ENCODE measurements at regions not wholly inside any gene's neighbourhood (a gene's known extent, or its start where the extent isn't known, plus 50 kb on each side); places are given as distances from the start of the nearest gene placed in this dataset.

- no peak for TF ChIP-seq LEF1 (IDR thresholded peaks at IDR 0.05; ENCODE audit: borderline replicate concordance)
- TF ChIP-seq PKNOX1 (IDR thresholded peaks at IDR 0.05) = no peak
- TF ChIP-seq SUZ12 (IDR thresholded peaks at IDR 0.05) = no peak
- no peak for TF ChIP-seq SP1 (IDR thresholded peaks at IDR 0.05)
- TF ChIP-seq FOXK2 (IDR thresholded peaks at IDR 0.05) = no peak
- no peak for TF ChIP-seq HDGF (IDR thresholded peaks at IDR 0.05; ENCODE audit: borderline replicate concordance)
- no peak for TF ChIP-seq FOXA1 (IDR thresholded peaks at IDR 0.05)
- DNase-seq (ENCODE audit: extremely low spot score) = no peak
- ChIA-PET POLR2A (no interaction called here), CTCF (interaction anchor here (0.6 kb wide), 1 partner anchor 69 kb away, joined by 4 read pairs; no protein-coding TSS in a partner anchor)
Measured at GRCh38 chr5:103895738-103896137, 333.1 kb upstream of the NUDT12 start.

- ChIA-PET CTCF (no interaction called here), POLR2A (no interaction called here)
- no peak for DNase-seq (ENCODE audit: extremely low spot score)
- no peak for TF ChIP-seq CTBP1 (IDR thresholded peaks at IDR 0.05; ENCODE audit: borderline replicate concordance)
- no peak for TF ChIP-seq BHLHE40 (IDR thresholded peaks at IDR 0.05; ENCODE audit: borderline replicate concordance)
- TF ChIP-seq FOXA1 (IDR thresholded peaks at IDR 0.05) = no peak
- TF ChIP-seq HDGF (IDR thresholded peaks at IDR 0.05; ENCODE audit: borderline replicate concordance) = no peak
- TF ChIP-seq ZNF384 (IDR thresholded peaks at IDR 0.05) = no peak
- no peak for TF ChIP-seq FOXK2 (IDR thresholded peaks at IDR 0.05)
Measured at GRCh38 chr5:103894882-103895281, 332.3 kb upstream of the NUDT12 start.

DNA sequence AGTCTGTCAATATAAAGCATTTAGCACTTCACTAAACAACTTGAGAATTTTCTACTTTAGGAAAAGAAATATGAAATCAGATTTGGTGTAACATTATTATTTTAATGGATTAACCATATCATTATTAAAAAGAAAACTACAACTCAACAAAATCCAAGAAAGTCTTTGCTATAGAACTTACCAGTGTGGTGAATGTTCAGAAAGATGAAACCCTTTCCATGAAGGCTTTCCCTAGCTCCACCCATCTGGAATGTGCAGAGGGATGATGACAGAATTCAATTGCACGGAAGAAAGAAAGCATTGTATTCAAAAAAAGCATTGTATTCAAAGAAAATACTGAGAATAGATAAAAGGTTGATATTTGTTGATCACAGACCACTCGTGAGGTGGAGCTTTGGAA lies 328.6 kb upstream of the NUDT12 start:
- TF ChIP-seq HDGF (IDR thresholded peaks at IDR 0.05; ENCODE audit: borderline replicate concordance) = no peak
- no peak for TF ChIP-seq PKNOX1 (IDR thresholded peaks at IDR 0.05)
- TF ChIP-seq CTBP1 (IDR thresholded peaks at IDR 0.05; ENCODE audit: borderline replicate concordance) = no peak
- TF ChIP-seq ARNT (IDR thresholded peaks at IDR 0.05) = no peak
- TF ChIP-seq L3MBTL2 (conservative IDR thresholded peaks at IDR 0.05) = no peak
- TF ChIP-seq LEF1 (IDR thresholded peaks at IDR 0.05; ENCODE audit: borderline replicate concordance) = no peak
- TF ChIP-seq TARDBP (IDR thresholded peaks at IDR 0.05) = no peak
- TF ChIP-seq SP1 (IDR thresholded peaks at IDR 0.05) = no peak
- TF ChIP-seq ZNF384 (IDR thresholded peaks at IDR 0.05) = no peak
- TF ChIP-seq FOXM1 (IDR thresholded peaks at IDR 0.05; ENCODE audit: borderline replicate concordance) = no peak
- TF ChIP-seq FOXK2 (IDR thresholded peaks at IDR 0.05) = no peak
- no peak for TF ChIP-seq FOXA1 (IDR thresholded peaks at IDR 0.05)
- POLR2A ChIA-PET = no interaction called here
- CTCF ChIA-PET = interaction anchor here (0.6 to 0.7 kb wide), 2 partner anchors 28 to 52 kb away, joined by 4 to 5 read pairs; no protein-coding TSS in a partner anchor
- DNase-seq (ENCODE audit: extremely low spot score) = no peak

GRCh38 chr5:103890313-103890712 lies 327.7 kb upstream of the NUDT12 start:
- no peak for DNase-seq (ENCODE audit: extremely low spot score)
- TF ChIP-seq ELF4 (IDR thresholded peaks at IDR 0.05) (no peak), TARDBP (IDR thresholded peaks at IDR 0.05) (no peak), FOXM1 (IDR thresholded peaks at IDR 0.05; ENCODE audit: borderline replicate concordance) (no peak), HDGF (IDR thresholded peaks at IDR 0.05; ENCODE audit: borderline replicate concordance) (no peak), PKNOX1 (IDR thresholded peaks at IDR 0.05) (no peak), ARNT (IDR thresholded peaks at IDR 0.05) (no peak), L3MBTL2 (conservative IDR thresholded peaks at IDR 0.05) (no peak)
- ChIA-PET POLR2A (no interaction called here), CTCF (no interaction called here)

DNA sequence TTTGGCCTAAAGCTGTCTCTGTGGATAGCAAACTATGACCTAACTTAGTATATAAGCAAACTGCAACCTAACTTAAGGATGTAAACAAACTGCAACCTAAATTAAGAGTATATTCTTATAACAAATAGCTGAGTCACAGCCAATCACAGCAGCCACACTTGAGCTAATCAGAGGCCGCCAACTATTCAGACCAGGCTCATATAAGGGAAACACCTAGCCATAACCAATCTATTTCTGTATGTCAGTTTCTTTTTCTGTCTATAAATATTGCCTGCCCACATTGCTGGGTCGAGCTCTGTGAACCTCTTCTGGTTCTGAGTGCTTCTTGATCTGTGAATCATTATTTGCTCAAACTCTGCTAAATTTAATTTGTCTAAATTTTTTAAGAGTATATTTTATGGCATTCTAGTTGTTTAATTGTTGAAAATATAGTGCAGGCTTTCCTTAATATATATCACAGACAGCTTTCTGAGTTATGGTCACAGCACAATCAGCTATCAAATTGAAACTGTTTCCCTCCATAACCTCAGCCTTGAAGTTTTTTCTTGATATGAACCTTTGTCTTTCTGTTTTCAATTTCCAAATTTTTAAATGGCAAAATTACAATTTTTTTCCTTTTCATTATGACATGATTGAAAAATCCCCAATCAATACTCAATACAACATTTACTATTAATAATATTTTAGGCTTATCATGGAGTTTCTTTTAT lies 327.1 kb upstream of the NUDT12 start:
- POLR2A ChIA-PET = no interaction called here
- no peak for DNase-seq (ENCODE audit: extremely low spot score)
- CTCF ChIA-PET = interaction anchor here (0.7 kb wide), 1 partner anchor 257 kb away, joined by 7 read pairs; no protein-coding TSS in a partner anchor
- TF ChIP-seq PKNOX1 (IDR thresholded peaks at IDR 0.05) (no peak), LEF1 (IDR thresholded peaks at IDR 0.05; ENCODE audit: borderline replicate concordance) (no peak), ZNF384 (IDR thresholded peaks at IDR 0.05) (no peak), SP1 (IDR thresholded peaks at IDR 0.05) (no peak), FOXA1 (IDR thresholded peaks at IDR 0.05) (no peak)

DNA sequence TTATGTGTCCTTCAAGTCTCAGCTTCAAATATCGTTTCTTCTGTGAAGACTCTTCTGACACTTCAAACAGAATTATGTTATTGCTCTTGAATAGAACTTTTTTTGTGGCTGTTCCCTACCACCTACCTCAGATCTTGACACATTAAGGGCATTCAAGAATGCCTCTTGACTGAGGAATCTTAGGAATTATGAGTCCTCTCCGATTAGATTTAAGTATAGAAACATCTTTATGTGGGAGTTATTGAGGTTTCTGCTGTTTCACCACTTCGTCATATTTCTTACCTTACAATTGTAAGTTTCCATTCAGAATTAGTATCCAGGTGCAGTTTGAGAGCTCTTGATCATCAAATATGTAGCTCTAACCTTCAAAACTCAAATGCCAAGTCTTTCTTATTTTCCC lies 324.2 kb upstream of the NUDT12 start:
- TF ChIP-seq FOXK2 (IDR thresholded peaks at IDR 0.05) (no peak), PKNOX1 (IDR thresholded peaks at IDR 0.05) (no peak), SP1 (IDR thresholded peaks at IDR 0.05) (no peak), ZNF384 (IDR thresholded peaks at IDR 0.05) (no peak), ELF4 (IDR thresholded peaks at IDR 0.05) (no peak), TARDBP (IDR thresholded peaks at IDR 0.05) (no peak), SUZ12 (IDR thresholded peaks at IDR 0.05) (no peak), BHLHE40 (IDR thresholded peaks at IDR 0.05; ENCODE audit: borderline replicate concordance) (no peak), CTBP1 (IDR thresholded peaks at IDR 0.05; ENCODE audit: borderline replicate concordance) (no peak), LEF1 (IDR thresholded peaks at IDR 0.05; ENCODE audit: borderline replicate concordance) (no peak)
- POLR2A ChIA-PET = no interaction called here
- CTCF ChIA-PET = no interaction called here
- DNase-seq (ENCODE audit: extremely low spot score) = no peak

All from HEK293T (cell line).